Cerebellar nuclear complex (tissue), 1 donor: ENCODE measurements at regions not wholly inside any gene's neighbourhood (a gene's known extent, or its start where the extent isn't known, plus 50 kb on each side); places are given as distances from the start of the nearest gene placed in this dataset.
"Not testable (repeated sequence)": the region's sequence is repeated elsewhere in the genome, so short reads cannot be mapped to it uniquely, and the experiment has no call there.

Source experiments
- DNase-seq, 2 experiments: peaks; one replicate each; lab custom pipeline; 2025; lab: John Stamatoyannopoulos, UW

- DNase-seq = not testable (repeated sequence)
Observed at GRCh38 chr14:106810168-106810567, 1283.8 kb downstream of the TMEM121 start.

GRCh38 chr14:106811162-106811561 is 1284.8 kb downstream of the TMEM121 start:
- DNase-seq = no peak

- no peak for DNase-seq
Observed at GRCh38 chr14:106812788-106813476, 1286.5 kb downstream of the TMEM121 start.

- DNase-seq = no peak
Observed at GRCh38 chr14:106813477-106813823, 1287.1 kb downstream of the TMEM121 start.

- DNase-seq = no peak
Observed at GRCh38 chr14:106820119-106820518, 1293.7 kb downstream of the TMEM121 start.

GRCh38 chr14:106821119-106821518 is 1294.7 kb downstream of the TMEM121 start:
- no peak for DNase-seq

GRCh38 chr14:106822905-106823304 is 1296.5 kb downstream of the TMEM121 start:
- no peak for DNase-seq

GRCh38 chr14:106823552-106823951 is 1297.2 kb downstream of the TMEM121 start:
- no peak for DNase-seq

- no peak for DNase-seq
Observed at GRCh38 chr14:106826833-106827369, 1300.5 kb downstream of the TMEM121 start.

- DNase-seq = no peak
Observed at GRCh38 chr14:106831322-106831720, 1304.9 kb downstream of the TMEM121 start.

GRCh38 chr14:106837870-106838269 is 1311.5 kb downstream of the TMEM121 start:
- DNase-seq = no peak

- no peak for DNase-seq
Observed at GRCh38 chr14:106838991-106839769, 1312.8 kb downstream of the TMEM121 start.

- DNase-seq = no peak
Observed at GRCh38 chr14:106840258-106840657, 1313.9 kb downstream of the TMEM121 start.

- DNase-seq = no peak
Observed at GRCh38 chr14:106840991-106841390, 1314.6 kb downstream of the TMEM121 start.

GRCh38 chr14:106841701-106842100 is 1315.3 kb downstream of the TMEM121 start:
- no peak for DNase-seq

GRCh38 chr14:106842687-106843086 is 1316.3 kb downstream of the TMEM121 start:
- no peak for DNase-seq

GRCh38 chr14:106843386-106843785 is 1317.0 kb downstream of the TMEM121 start:
- no peak for DNase-seq

- DNase-seq = no peak
Observed at GRCh38 chr14:106843951-106844483, 1317.6 kb downstream of the TMEM121 start.

GRCh38 chr14:106844608-106845285 is 1318.4 kb downstream of the TMEM121 start:
- no peak for DNase-seq

- DNase-seq = no peak
Observed at GRCh38 chr14:106845286-106846087, 1319.1 kb downstream of the TMEM121 start.

GRCh38 chr14:106846218-106846617 is 1319.8 kb downstream of the TMEM121 start:
- DNase-seq = no peak
